ENCODE measurements at regions not wholly inside any gene's neighbourhood (a gene's known extent, or its start where the extent isn't known, plus 50 kb on each side); places are given as distances from the start of the nearest gene placed in this dataset.

- FAIRE-seq (no peak), DNase-seq (ENCODE audit: insufficient read length, low spot score) (no peak)
- TF ChIP-seq CTCF (IDR thresholded peaks at IDR 0.05; ENCODE audit: insufficient read depth, missing control alignments) = no peak
Observed at GRCh38 chr21:15190412-15190811, 125.6 kb upstream of the NRIP1 start.

- DNase-seq (ENCODE audit: insufficient read length, low spot score) (no peak), FAIRE-seq (no peak)
Observed at GRCh38 chr21:15190837-15191236, 126.0 kb upstream of the NRIP1 start.

GRCh38 chr21:15191342-15191741, 126.5 kb upstream of the NRIP1 start:
- FAIRE-seq = no peak
- no peak for TF ChIP-seq CTCF (IDR thresholded peaks at IDR 0.05; ENCODE audit: insufficient read depth, missing control alignments)

More at GRCh38 chr21:15190837-15191236, 126.0 kb upstream of the NRIP1 start:
- TF ChIP-seq CTCF (IDR thresholded peaks at IDR 0.05; ENCODE audit: insufficient read depth, missing control alignments) = no peak

GRCh38 chr21:15192243-15192642, 127.4 kb upstream of the NRIP1 start:
- FAIRE-seq = no peak
- no peak for DNase-seq (ENCODE audit: insufficient read length, low spot score)
- TF ChIP-seq CTCF (IDR thresholded peaks at IDR 0.05; ENCODE audit: insufficient read depth, missing control alignments) = no peak

More at GRCh38 chr21:15191342-15191741, 126.5 kb upstream of the NRIP1 start:
- no peak for DNase-seq (ENCODE audit: insufficient read length, low spot score)

GRCh38 chr21:15193937-15194336, 129.1 kb upstream of the NRIP1 start:
- TF ChIP-seq CTCF (IDR thresholded peaks at IDR 0.05; ENCODE audit: insufficient read depth, missing control alignments) = no peak
- no peak for DNase-seq (ENCODE audit: insufficient read length, low spot score)
- no peak for FAIRE-seq

- FAIRE-seq (no peak), DNase-seq (ENCODE audit: insufficient read length, low spot score) (no peak)
- no peak for TF ChIP-seq CTCF (IDR thresholded peaks at IDR 0.05; ENCODE audit: insufficient read depth, missing control alignments)
Observed at GRCh38 chr21:15195104-15195503, 130.3 kb upstream of the NRIP1 start.

GRCh38 chr21:15195768-15196167, 131.0 kb upstream of the NRIP1 start:
- TF ChIP-seq CTCF (IDR thresholded peaks at IDR 0.05; ENCODE audit: insufficient read depth, missing control alignments) = no peak
- DNase-seq (ENCODE audit: insufficient read length, low spot score) (no peak), FAIRE-seq (no peak)

Data from D721Med (cell line).